Esophagus muscularis mucosa (tissue), 4 donors: ENCODE measurements at regions not wholly inside any gene's neighbourhood (a gene's known extent, or its start where the extent isn't known, plus 50 kb on each side); places are given as distances from the start of the nearest gene placed in this dataset.

Source experiments
- EP300 ChIP-seq: sonication (generic); formaldehyde crosslinking; IDR thresholded peaks from one replicate; pipeline ENCODE4 v1.6.1; 2017; ENCODE audit warnings: antibody characterized with exemption
- POLR2A ChIP-seq: fragments of 450-650 bp; IDR thresholded peaks from one replicate; pipeline ENCODE4 v1.6.1; 2017; ENCODE audit warnings: antibody characterized with exemption, moderate library complexity, mild to moderate bottlenecking, low read depth
- POLR2AphosphoS5 ChIP-seq, 2 donors: sonication (generic); formaldehyde crosslinking; IDR thresholded peaks; one replicate each; pipeline ENCODE4 v1.6.1; 2017; ENCODE audit warnings: antibody characterized with exemption in 2 of 2
- TF ChIP-seq, protein P1 (sequence below), 3 experiments: fragments of 200-600 bp in 2 of 3; fragments of 450-650 bp in 1 of 3; sonication (generic) in 2 of 3; IDR thresholded peaks; one replicate each; pipeline ENCODE4 v1.5.1; 2017 to 2019; ENCODE audit warnings: antibody characterized with exemption in 3 of 3, mild to moderate bottlenecking in 2 of 3, moderate library complexity in 1 of 3

DNA sequence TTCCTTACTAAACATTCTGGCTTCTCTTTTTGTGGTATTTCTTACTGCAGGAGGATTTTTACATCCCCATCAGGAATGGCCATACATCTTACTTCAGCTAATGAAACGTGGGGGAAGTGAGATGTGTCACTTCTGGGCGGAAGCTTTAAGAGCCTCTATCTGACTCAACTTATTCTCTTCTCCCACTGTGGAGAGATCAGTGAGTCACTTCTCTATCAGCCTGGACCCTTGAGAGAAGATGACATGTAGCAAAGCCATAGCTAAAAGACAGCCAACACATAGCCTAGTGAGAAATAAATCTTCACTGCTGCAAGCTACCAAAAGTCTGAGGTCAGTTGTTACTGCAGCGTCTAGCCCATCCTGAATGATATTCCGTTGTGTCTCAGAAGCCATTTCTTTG, 1066.7 kb upstream of the RBFOX1 start:
- TF ChIP-seq EP300 (no peak), POLR2A (no peak), POLR2AphosphoS5 (IDR thresholded peaks at IDR 0.05) (no peak)
- TF ChIP-seq, protein P1, sequence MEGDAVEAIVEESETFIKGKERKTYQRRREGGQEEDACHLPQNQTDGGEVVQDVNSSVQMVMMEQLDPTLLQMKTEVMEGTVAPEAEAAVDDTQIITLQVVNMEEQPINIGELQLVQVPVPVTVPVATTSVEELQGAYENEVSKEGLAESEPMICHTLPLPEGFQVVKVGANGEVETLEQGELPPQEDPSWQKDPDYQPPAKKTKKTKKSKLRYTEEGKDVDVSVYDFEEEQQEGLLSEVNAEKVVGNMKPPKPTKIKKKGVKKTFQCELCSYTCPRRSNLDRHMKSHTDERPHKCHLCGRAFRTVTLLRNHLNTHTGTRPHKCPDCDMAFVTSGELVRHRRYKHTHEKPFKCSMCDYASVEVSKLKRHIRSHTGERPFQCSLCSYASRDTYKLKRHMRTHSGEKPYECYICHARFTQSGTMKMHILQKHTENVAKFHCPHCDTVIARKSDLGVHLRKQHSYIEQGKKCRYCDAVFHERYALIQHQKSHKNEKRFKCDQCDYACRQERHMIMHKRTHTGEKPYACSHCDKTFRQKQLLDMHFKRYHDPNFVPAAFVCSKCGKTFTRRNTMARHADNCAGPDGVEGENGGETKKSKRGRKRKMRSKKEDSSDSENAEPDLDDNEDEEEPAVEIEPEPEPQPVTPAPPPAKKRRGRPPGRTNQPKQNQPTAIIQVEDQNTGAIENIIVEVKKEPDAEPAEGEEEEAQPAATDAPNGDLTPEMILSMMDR (IDR thresholded peaks at IDR 0.05), result no peak
